ENCODE measurements at regions not wholly inside any gene's neighbourhood (a gene's known extent, or its start where the extent isn't known, plus 50 kb on each side); places are given as distances from the start of the nearest gene placed in this dataset.

DNA sequence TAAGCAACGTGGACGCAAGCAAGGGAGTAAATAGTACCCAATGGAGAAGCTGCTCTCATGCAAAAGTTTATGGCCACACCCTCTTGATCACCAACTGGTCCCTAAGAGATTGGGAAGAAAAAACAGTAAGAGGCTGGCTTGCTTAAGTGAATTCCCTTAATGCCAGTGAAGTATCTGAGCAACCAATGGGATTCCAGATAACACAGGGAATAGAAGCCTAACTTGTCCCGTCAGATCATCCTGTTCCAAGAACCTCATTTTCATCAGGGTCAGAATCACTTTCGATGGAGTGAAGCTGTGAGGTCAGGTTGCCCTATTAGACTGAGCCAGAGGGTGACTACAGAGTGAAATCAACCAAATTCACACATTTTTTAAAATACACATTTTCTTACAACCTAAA is 104.3 kb downstream of the CD47 start:
- TF ChIP-seq, protein P1, sequence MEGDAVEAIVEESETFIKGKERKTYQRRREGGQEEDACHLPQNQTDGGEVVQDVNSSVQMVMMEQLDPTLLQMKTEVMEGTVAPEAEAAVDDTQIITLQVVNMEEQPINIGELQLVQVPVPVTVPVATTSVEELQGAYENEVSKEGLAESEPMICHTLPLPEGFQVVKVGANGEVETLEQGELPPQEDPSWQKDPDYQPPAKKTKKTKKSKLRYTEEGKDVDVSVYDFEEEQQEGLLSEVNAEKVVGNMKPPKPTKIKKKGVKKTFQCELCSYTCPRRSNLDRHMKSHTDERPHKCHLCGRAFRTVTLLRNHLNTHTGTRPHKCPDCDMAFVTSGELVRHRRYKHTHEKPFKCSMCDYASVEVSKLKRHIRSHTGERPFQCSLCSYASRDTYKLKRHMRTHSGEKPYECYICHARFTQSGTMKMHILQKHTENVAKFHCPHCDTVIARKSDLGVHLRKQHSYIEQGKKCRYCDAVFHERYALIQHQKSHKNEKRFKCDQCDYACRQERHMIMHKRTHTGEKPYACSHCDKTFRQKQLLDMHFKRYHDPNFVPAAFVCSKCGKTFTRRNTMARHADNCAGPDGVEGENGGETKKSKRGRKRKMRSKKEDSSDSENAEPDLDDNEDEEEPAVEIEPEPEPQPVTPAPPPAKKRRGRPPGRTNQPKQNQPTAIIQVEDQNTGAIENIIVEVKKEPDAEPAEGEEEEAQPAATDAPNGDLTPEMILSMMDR (IDR thresholded peaks at IDR 0.05) = no peak
- no peak for TF ChIP-seq POLR2A (IDR thresholded peaks at IDR 0.05)

Data from uterus (tissue), 2 donors.